Endothelial cell of umbilical vein (primary cell): ENCODE measurements at regions not wholly inside any gene's neighbourhood (a gene's known extent, or its start where the extent isn't known, plus 50 kb on each side); places are given as distances from the start of the nearest gene placed in this dataset.
"Not testable (repeated sequence)": the region's sequence is repeated elsewhere in the genome, so short reads cannot be mapped to it uniquely, and the experiment has no call there.

Experiments
- BruUV-seq: library from RNA; stranded (reverse); fragments of 400-500 nt; replicated peaks from 2 replicates; lab custom pipeline; 2021; lab: Mats Ljungman, UMichigan
- CTCF ChIA-PET: fragments of 300-600, 350-600 bp; sonication (Branson Sonifier 250); formaldehyde crosslinking; loops from one replicate; lab custom pipeline; 2021; ENCODE audit warnings: antibody characterized with exemption, inconsistent platforms; lab: Charles Lee
- POLR2A ChIA-PET: fragments of 300-600, 350-600 bp; sonication (Branson Sonifier 250); formaldehyde crosslinking; loops from one replicate; lab custom pipeline; 2021; ENCODE audit warnings: antibody characterized with exemption, inconsistent platforms; lab: Charles Lee
- DNase-seq: peaks from one replicate; pipeline ENCODE4 v3.0.0-alpha.2; 2011; ENCODE audit warnings: low read depth, low spot score
- FAIRE-seq: peaks from 2 replicates; lab custom pipeline; 2011; peaks lifted over from hg19 to GRCh38; lab: Jason Lieb, UNC
- H2AFZ ChIP-seq: 2 replicates; pipeline ENCODE4 v1.6.0; 2012; ENCODE audit warnings: low read depth, low read length, control low read depth, inconsistent platforms
- H3K27ac ChIP-seq: 2 replicates; pipeline ENCODE4 v1.5.1; 2011; ENCODE audit warnings: low read depth, mild to moderate bottlenecking, control low read depth, low read length, moderate library complexity; ENCODE audit not compliant: insufficient read depth
- H3K27me3 ChIP-seq, 2 experiments: 2 replicates each; pipeline versions ENCODE4 v1.6.0 to v1.6.1; 2011; ENCODE audit warnings: low read length in 2 of 2, mixed read lengths in 1 of 2; ENCODE audit not compliant: control insufficient read depth in 2 of 2, insufficient read depth in 2 of 2
- H3K36me3 ChIP-seq, 2 experiments: 2 replicates in 1 of 2; 3 replicates in 1 of 2; pipeline ENCODE4 v1.5.1; 2011; ENCODE audit warnings: low read length in 2 of 2, mild to moderate bottlenecking in 1 of 2, moderate library complexity in 1 of 2; ENCODE audit not compliant: control insufficient read depth in 2 of 2, insufficient read depth in 2 of 2; ENCODE audit errors: extremely low read depth in 1 of 2
- H3K4me1 ChIP-seq: 3 replicates; pipeline ENCODE4 v1.5.1; 2011; ENCODE audit warnings: mild to moderate bottlenecking, low read length; ENCODE audit not compliant: control insufficient read depth, insufficient read depth; ENCODE audit errors: extremely low read depth
- H3K4me2 ChIP-seq: 2 replicates; pipeline ENCODE4 v1.6.1; 2011; ENCODE audit warnings: low read length, control low read depth, mixed read lengths; ENCODE audit not compliant: insufficient read depth
- H3K4me3 ChIP-seq, 3 experiments: fragments of 200-600 bp in 1 of 3; sonication (generic), shearing (Covaris generic) in 1 of 3; replicated peaks in 1 of 3; 2 replicates each; pipeline ENCODE4 v1.5.1; 2011 to 2016; ENCODE audit warnings: control low read depth in 3 of 3, low read length in 3 of 3, mild to moderate bottlenecking in 2 of 3, inconsistent platforms in 1 of 3, low read depth in 1 of 3, moderate library complexity in 1 of 3; ENCODE audit not compliant: insufficient read depth in 1 of 3
- H3K79me2 ChIP-seq: 2 replicates; pipeline ENCODE4 v1.6.0; 2012; ENCODE audit warnings: low read length, inconsistent platforms; ENCODE audit not compliant: control insufficient read depth, insufficient read depth
- H3K9ac ChIP-seq: replicated peaks from 2 replicates; pipeline ENCODE3; 2011; ENCODE audit warnings: low read length, control low read depth; ENCODE audit not compliant: insufficient read depth; ENCODE audit errors: extremely low read depth
- H3K9me1 ChIP-seq: replicated peaks from 3 replicates; pipeline ENCODE4 v1.6.0; 2011; ENCODE audit warnings: mild to moderate bottlenecking, low read length; ENCODE audit not compliant: control insufficient read depth, insufficient read depth; ENCODE audit errors: extremely low read depth
- H3K9me3 ChIP-seq: replicated peaks from 2 replicates; pipeline ENCODE4 v1.5.1; 2012; ENCODE audit warnings: low read length, inconsistent platforms; ENCODE audit not compliant: control insufficient read depth, insufficient read depth
- H4K20me1 ChIP-seq: replicated peaks from 2 replicates; pipeline ENCODE3; 2011; ENCODE audit warnings: mild to moderate bottlenecking, low read length; ENCODE audit not compliant: control insufficient read depth, insufficient read depth; ENCODE audit errors: extremely low read depth
- CTCF ChIP-seq, 2 donors: IDR thresholded peaks; 1 replicate in 1 of 2; 2 replicates in 1 of 2; pipeline ENCODE4 v1.5.1; 2011; ENCODE audit warnings: low read length in 2 of 2, mild to moderate bottlenecking in 2 of 2, moderate library complexity in 2 of 2, control low read depth in 1 of 2, inconsistent platforms in 1 of 2, low read depth in 1 of 2; ENCODE audit not compliant: insufficient read depth in 1 of 2; ENCODE audit errors: extremely low read depth in 1 of 2
- FOS ChIP-seq: IDR thresholded peaks from 2 replicates; pipeline ENCODE4 v1.6.1; 2011; ENCODE audit warnings: mild to moderate bottlenecking, low read length, moderate library complexity, borderline replicate concordance; ENCODE audit not compliant: insufficient read depth
- dilution Hi-C: fragments of 300-500 bp; cut with MboI; formaldehyde crosslinking; loops from one replicate; pipeline ENCODE4 v1.15.0; 2019; ENCODE audit warnings: low sequenced_read_pairs; ENCODE audit not compliant: extremely low pct_ligation_motif_present
- intact Hi-C: fragments of 100-400 bp; cut with micrococcal nuclease; formaldehyde crosslinking; loops from one replicate; pipeline ENCODE4 v1.10.0; 2022

GRCh38 chr14:28163897-28164296, 602.7 kb upstream of the FOXG1 start:
- dilution Hi-C loops, result no loop called here
- Histone ChIP-seq H3K9ac (no peak overlapping the region), H4K20me1 (no peaks in the 10 kb centered on the region), H2AFZ (no peak overlapping the region), H3K9me3 (no peaks in the 10 kb centered on the region), H3K4me2 (no peak overlapping the region), H3K9me1 (no peaks in the 10 kb centered on the region), H3K27me3 (no peaks in the 10 kb centered on the region), H3K4me3 (no peak overlapping the region), H3K4me1 (no peaks in the 10 kb centered on the region), H3K27ac (no peak overlapping the region), H3K79me2 (no peaks in the 10 kb centered on the region), H3K36me3 (no peaks in the 10 kb centered on the region)
- ChIA-PET CTCF (no interaction called here), POLR2A (no interaction called here)
- DNase-seq (no peak), FAIRE-seq (no peak)
- no peak for TF ChIP-seq FOS
- TF ChIP-seq CTCF (IDR thresholded peaks at IDR 0.05; ENCODE audit: extremely low read depth in 1 of 2, insufficient read depth in 1 of 2, low read depth in 1 of 2, low read length in 2 of 2), result no peak
- BruUV-seq, result no TSS peak
- intact Hi-C loops, result no loop called here

- dilution Hi-C loops, H3K9me1 ChIP-seq, BruUV-seq, intact Hi-C loops, H3K4me1 ChIP-seq, H4K20me1 ChIP-seq, H3K79me2 ChIP-seq, H3K27ac ChIP-seq, H3K4me2 ChIP-seq, H2AFZ ChIP-seq, POLR2A ChIA-PET, FAIRE-seq, CTCF ChIA-PET, H3K9me3 ChIP-seq, DNase-seq, H3K27me3 ChIP-seq, H3K9ac ChIP-seq, H3K36me3 ChIP-seq: not testable (repeated sequence)
- peak overlapping the region in 1 of 3 experiments; percentile 43 for H3K4me3 ChIP-seq
These were observed 578.4 kb upstream of the FOXG1 start for GRCh38 chr14:28187902-28188830.
